ENCODE measurements at regions not wholly inside any gene's neighbourhood (a gene's known extent, or its start where the extent isn't known, plus 50 kb on each side); places are given as distances from the start of the nearest gene placed in this dataset.

DNA sequence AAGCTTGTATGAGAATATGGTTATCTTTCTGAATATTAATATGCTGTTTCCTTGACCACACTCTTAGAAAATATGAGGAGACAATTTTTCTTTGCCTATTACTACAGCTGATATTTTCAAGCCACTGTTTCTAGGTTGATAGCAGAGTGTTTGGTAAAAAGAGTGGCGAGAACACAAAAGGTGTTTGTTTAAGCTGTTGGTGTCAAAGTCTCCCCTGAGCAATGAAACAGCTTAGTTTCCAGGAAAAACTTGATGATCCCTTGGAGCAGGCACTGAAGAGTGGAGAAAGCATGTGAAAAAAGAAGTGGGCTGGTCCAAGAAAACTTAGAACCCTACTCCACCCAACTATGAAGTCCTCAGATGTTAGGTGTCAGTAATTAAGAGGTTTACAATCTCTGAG is 182.7 kb downstream of the TFAP2B start:
- no peaks in the 10 kb centered on the region for H3K36me3 ChIP-seq (ENCODE audit: insufficient read depth, low read length)
- H3K9me2 ChIP-seq (ENCODE audit: insufficient read depth, low read length): no peaks in the 10 kb centered on the region
- no peaks in the 10 kb centered on the region for H3K9me3 ChIP-seq (ENCODE audit: low read length)
- no peaks in the 10 kb centered on the region for H3F3A ChIP-seq (ENCODE audit: insufficient read depth, low read length, poor library complexity, severe bottlenecking)
- H3K27me3 ChIP-seq (ENCODE audit: insufficient read depth, low read depth, low read length): no peaks in the 10 kb centered on the region
- no peak for TF ChIP-seq SMC3 (conservative IDR thresholded peaks at IDR 0.05; ENCODE audit: poor library complexity)
- TF ChIP-seq, protein P1, sequence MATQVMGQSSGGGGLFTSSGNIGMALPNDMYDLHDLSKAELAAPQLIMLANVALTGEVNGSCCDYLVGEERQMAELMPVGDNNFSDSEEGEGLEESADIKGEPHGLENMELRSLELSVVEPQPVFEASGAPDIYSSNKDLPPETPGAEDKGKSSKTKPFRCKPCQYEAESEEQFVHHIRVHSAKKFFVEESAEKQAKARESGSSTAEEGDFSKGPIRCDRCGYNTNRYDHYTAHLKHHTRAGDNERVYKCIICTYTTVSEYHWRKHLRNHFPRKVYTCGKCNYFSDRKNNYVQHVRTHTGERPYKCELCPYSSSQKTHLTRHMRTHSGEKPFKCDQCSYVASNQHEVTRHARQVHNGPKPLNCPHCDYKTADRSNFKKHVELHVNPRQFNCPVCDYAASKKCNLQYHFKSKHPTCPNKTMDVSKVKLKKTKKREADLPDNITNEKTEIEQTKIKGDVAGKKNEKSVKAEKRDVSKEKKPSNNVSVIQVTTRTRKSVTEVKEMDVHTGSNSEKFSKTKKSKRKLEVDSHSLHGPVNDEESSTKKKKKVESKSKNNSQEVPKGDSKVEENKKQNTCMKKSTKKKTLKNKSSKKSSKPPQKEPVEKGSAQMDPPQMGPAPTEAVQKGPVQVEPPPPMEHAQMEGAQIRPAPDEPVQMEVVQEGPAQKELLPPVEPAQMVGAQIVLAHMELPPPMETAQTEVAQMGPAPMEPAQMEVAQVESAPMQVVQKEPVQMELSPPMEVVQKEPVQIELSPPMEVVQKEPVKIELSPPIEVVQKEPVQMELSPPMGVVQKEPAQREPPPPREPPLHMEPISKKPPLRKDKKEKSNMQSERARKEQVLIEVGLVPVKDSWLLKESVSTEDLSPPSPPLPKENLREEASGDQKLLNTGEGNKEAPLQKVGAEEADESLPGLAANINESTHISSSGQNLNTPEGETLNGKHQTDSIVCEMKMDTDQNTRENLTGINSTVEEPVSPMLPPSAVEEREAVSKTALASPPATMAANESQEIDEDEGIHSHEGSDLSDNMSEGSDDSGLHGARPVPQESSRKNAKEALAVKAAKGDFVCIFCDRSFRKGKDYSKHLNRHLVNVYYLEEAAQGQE (IDR thresholded peaks at IDR 0.05; ENCODE audit: borderline replicate concordance): no peak
- no peak for TF ChIP-seq MXI1 (conservative IDR thresholded peaks at IDR 0.05; ENCODE audit: poor library complexity, severe bottlenecking)
- no peak for TF ChIP-seq RAD21 (conservative IDR thresholded peaks at IDR 0.05)
- TF ChIP-seq EP300 (conservative IDR thresholded peaks at IDR 0.05; ENCODE audit: poor library complexity, severe bottlenecking): no peak
- TF ChIP-seq EZH2 (IDR thresholded peaks at IDR 0.05; ENCODE audit: borderline replicate concordance, insufficient read depth, low read length, poor library complexity, severe bottlenecking): no peak
- TF ChIP-seq POLR2AphosphoS5 (IDR thresholded peaks at IDR 0.05): no peak
- TF ChIP-seq TAF1 (IDR thresholded peaks at IDR 0.05; ENCODE audit: low read depth): no peak
- TF ChIP-seq, protein P2, sequence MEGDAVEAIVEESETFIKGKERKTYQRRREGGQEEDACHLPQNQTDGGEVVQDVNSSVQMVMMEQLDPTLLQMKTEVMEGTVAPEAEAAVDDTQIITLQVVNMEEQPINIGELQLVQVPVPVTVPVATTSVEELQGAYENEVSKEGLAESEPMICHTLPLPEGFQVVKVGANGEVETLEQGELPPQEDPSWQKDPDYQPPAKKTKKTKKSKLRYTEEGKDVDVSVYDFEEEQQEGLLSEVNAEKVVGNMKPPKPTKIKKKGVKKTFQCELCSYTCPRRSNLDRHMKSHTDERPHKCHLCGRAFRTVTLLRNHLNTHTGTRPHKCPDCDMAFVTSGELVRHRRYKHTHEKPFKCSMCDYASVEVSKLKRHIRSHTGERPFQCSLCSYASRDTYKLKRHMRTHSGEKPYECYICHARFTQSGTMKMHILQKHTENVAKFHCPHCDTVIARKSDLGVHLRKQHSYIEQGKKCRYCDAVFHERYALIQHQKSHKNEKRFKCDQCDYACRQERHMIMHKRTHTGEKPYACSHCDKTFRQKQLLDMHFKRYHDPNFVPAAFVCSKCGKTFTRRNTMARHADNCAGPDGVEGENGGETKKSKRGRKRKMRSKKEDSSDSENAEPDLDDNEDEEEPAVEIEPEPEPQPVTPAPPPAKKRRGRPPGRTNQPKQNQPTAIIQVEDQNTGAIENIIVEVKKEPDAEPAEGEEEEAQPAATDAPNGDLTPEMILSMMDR (IDR thresholded peaks at IDR 0.05; ENCODE audit: poor library complexity, severe bottlenecking): no peak
- H3K4me3 ChIP-seq (ENCODE audit: low read length): no peak overlapping the region
- H3K79me2 ChIP-seq (replicated peaks; ENCODE audit: insufficient read depth, low read length): no peaks in the 10 kb centered on the region
- H4K20me1 ChIP-seq (ENCODE audit: insufficient read depth): no peaks in the 10 kb centered on the region
- no peak overlapping the region for H3K27ac ChIP-seq (ENCODE audit: low read length)
- H3K9ac ChIP-seq (ENCODE audit: low read length): no peak overlapping the region
- no peak overlapping the region for H2AFZ ChIP-seq (ENCODE audit: low read depth, low read length)
- H3K4me2 ChIP-seq (ENCODE audit: low read length): no peak overlapping the region

DNA sequence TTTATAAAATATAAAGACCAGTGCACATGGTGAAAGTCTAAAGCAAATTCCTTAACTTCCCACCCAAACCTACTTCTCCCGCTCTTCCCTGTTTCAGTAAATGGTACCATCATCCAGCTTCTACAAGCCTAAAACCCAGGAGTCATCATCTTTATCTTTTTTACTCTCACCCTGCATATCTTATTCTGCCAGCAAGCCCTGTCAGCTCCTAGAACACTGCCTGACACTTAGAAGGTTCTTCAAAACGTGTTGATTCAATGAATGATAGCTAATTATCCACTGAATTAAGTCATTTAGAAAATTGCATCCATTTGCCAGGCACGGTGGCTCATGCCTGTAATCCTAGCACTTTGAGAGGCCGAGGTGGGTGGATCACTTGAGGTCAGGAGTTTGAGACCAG is 185.7 kb downstream of the TFAP2B start:
- no peak overlapping the region for H3K4me2 ChIP-seq (ENCODE audit: low read length)
- no peaks in the 10 kb centered on the region for H3K9me3 ChIP-seq (ENCODE audit: low read length)
- H3K27ac ChIP-seq (ENCODE audit: low read length): no peak overlapping the region
- H3K27me3 ChIP-seq (ENCODE audit: insufficient read depth, low read depth, low read length): no peaks in the 10 kb centered on the region
- H3K79me2 ChIP-seq (replicated peaks; ENCODE audit: insufficient read depth, low read length): no peaks in the 10 kb centered on the region
- no peaks in the 10 kb centered on the region for H3K9me2 ChIP-seq (ENCODE audit: insufficient read depth, low read length)
- no peaks in the 10 kb centered on the region for H3F3A ChIP-seq (ENCODE audit: insufficient read depth, low read length, poor library complexity, severe bottlenecking)
- no peak overlapping the region for H3K9ac ChIP-seq (ENCODE audit: low read length)
- TF ChIP-seq, protein P1 (IDR thresholded peaks at IDR 0.05; ENCODE audit: borderline replicate concordance): no peak
- TF ChIP-seq EZH2 (IDR thresholded peaks at IDR 0.05; ENCODE audit: borderline replicate concordance, insufficient read depth, low read length, poor library complexity, severe bottlenecking): no peak
- no peak for TF ChIP-seq SMC3 (conservative IDR thresholded peaks at IDR 0.05; ENCODE audit: poor library complexity)
- TF ChIP-seq MXI1 (conservative IDR thresholded peaks at IDR 0.05; ENCODE audit: poor library complexity, severe bottlenecking): no peak
- TF ChIP-seq EP300 (conservative IDR thresholded peaks at IDR 0.05; ENCODE audit: poor library complexity, severe bottlenecking): no peak
- TF ChIP-seq, protein P2 (IDR thresholded peaks at IDR 0.05; ENCODE audit: poor library complexity, severe bottlenecking): no peak
- TF ChIP-seq TAF1 (IDR thresholded peaks at IDR 0.05; ENCODE audit: low read depth): no peak
- no peak for TF ChIP-seq RAD21 (conservative IDR thresholded peaks at IDR 0.05)
- no peaks in the 10 kb centered on the region for H3K36me3 ChIP-seq (ENCODE audit: insufficient read depth, low read length)
- H4K20me1 ChIP-seq (ENCODE audit: insufficient read depth): no peaks in the 10 kb centered on the region
- no peak overlapping the region for H3K4me3 ChIP-seq (ENCODE audit: low read length)
- H2AFZ ChIP-seq (ENCODE audit: low read depth, low read length): no peak overlapping the region

All from neural cell (in vitro differentiated cells).